H9 (cell line): ENCODE measurements at regions not wholly inside any gene's neighbourhood (a gene's known extent, or its start where the extent isn't known, plus 50 kb on each side); places are given as distances from the start of the nearest gene placed in this dataset.

ENCODE experiments used
- DNase-seq: peaks from one replicate; pipeline ENCODE4 v3.0.0-alpha.2; 2017
- H2AFZ ChIP-seq: one replicate; pipeline ENCODE4 v1.6.1; 2013; ENCODE audit warnings: mild to moderate bottlenecking, low read length, control low read depth, moderate library complexity
- H2AK5ac ChIP-seq: 2 replicates; pipeline ENCODE4 v1.6.1; 2013; ENCODE audit warnings: low read length, control low read depth, mixed read lengths; ENCODE audit not compliant: insufficient read length
- H2BK120ac ChIP-seq: one replicate; pipeline ENCODE4 v1.6.1; 2013; ENCODE audit warnings: low read depth, mild to moderate bottlenecking, low read length, control low read depth, inconsistent platforms; ENCODE audit not compliant: poor library complexity, severe bottlenecking
- H2BK12ac ChIP-seq: 2 replicates; pipeline ENCODE4 v1.6.1; 2013; ENCODE audit warnings: low read length, control low read depth, mixed read lengths, low read depth; ENCODE audit not compliant: insufficient read length
- H2BK15ac ChIP-seq: 2 replicates; pipeline ENCODE4 v1.6.1; 2013; ENCODE audit warnings: low read depth, low read length, control low read depth
- H2BK20ac ChIP-seq: one replicate; pipeline ENCODE4 v1.6.1; 2013; ENCODE audit warnings: low read depth, mild to moderate bottlenecking, low read length, control low read depth, inconsistent platforms; ENCODE audit not compliant: poor library complexity, severe bottlenecking
- H2BK5ac ChIP-seq: 2 replicates; pipeline ENCODE4 v1.6.1; 2013; ENCODE audit warnings: low read length, control low read depth, mixed read lengths; ENCODE audit not compliant: insufficient read length
- H3K14ac ChIP-seq: 2 replicates; pipeline ENCODE4 v1.6.1; 2013; ENCODE audit warnings: low read length, control low read depth; ENCODE audit not compliant: insufficient read depth
- H3K18ac ChIP-seq: 2 replicates; pipeline ENCODE4 v1.6.1; 2013; ENCODE audit warnings: low read depth, mild to moderate bottlenecking, mixed read lengths, low read length, control low read depth; ENCODE audit not compliant: insufficient read length
- H3K23ac ChIP-seq: 2 replicates; pipeline ENCODE4 v1.6.1; 2013; ENCODE audit warnings: low read length, control low read depth, mixed read lengths, low read depth; ENCODE audit not compliant: insufficient read length
- H3K23me2 ChIP-seq: 2 replicates; pipeline ENCODE4 v1.6.1; 2013; ENCODE audit warnings: low read depth, mild to moderate bottlenecking, mixed read lengths, low read length, control low read depth; ENCODE audit not compliant: insufficient read length, poor library complexity, severe bottlenecking
- H3K27ac ChIP-seq: 2 replicates; pipeline ENCODE4 v1.5.1; 2013; ENCODE audit warnings: low read length, control low read depth, mixed read lengths, low read depth; ENCODE audit not compliant: insufficient read length
- H3K27me3 ChIP-seq: 2 replicates; pipeline ENCODE4 v1.6.1; 2013; ENCODE audit warnings: low read length, control low read depth, inconsistent platforms; ENCODE audit not compliant: insufficient read depth
- H3K4ac ChIP-seq: 2 replicates; pipeline ENCODE4 v1.6.1; 2013; ENCODE audit warnings: low read depth, mild to moderate bottlenecking, control low read depth, inconsistent platforms, low read length, moderate library complexity
- H3K4me1 ChIP-seq: 2 replicates; pipeline ENCODE4 v1.6.1; 2013; ENCODE audit warnings: low read length, control low read depth, inconsistent platforms; ENCODE audit not compliant: insufficient read depth
- H3K4me2 ChIP-seq: 2 replicates; pipeline ENCODE4 v1.6.1; 2013; ENCODE audit warnings: low read length, control low read depth, mixed read lengths; ENCODE audit not compliant: insufficient read length, insufficient read depth
- H3K56ac ChIP-seq: 2 replicates; pipeline ENCODE4 v1.6.1; 2013; ENCODE audit warnings: low read depth, mild to moderate bottlenecking, mixed read lengths, low read length, control low read depth; ENCODE audit not compliant: insufficient read length
- H3K79me1 ChIP-seq: 2 replicates; pipeline ENCODE4 v1.6.1; 2013; ENCODE audit warnings: low read depth, mild to moderate bottlenecking, moderate library complexity, low read length, control low read depth, inconsistent platforms; ENCODE audit not compliant: insufficient read depth, poor library complexity, severe bottlenecking
- H3K79me2 ChIP-seq: 2 replicates; pipeline ENCODE4 v1.6.1; 2013; ENCODE audit warnings: low read length, control low read depth, inconsistent platforms; ENCODE audit not compliant: insufficient read depth
- H3K9ac ChIP-seq: 2 replicates; pipeline ENCODE4 v1.6.1; 2013; ENCODE audit warnings: low read length, control low read depth, mixed read lengths; ENCODE audit not compliant: insufficient read length; ENCODE audit errors: extremely low read depth
- H3K9me3 ChIP-seq: one replicate; pipeline ENCODE4 v1.6.1; 2013; ENCODE audit warnings: low read depth, low read length, inconsistent platforms; ENCODE audit not compliant: control insufficient read depth
- H3T11ph ChIP-seq: one replicate; pipeline ENCODE4 v1.6.1; 2013; ENCODE audit warnings: mild to moderate bottlenecking, low read length, control low read depth, inconsistent platforms
- H4K20me1 ChIP-seq: one replicate; pipeline ENCODE4 v1.6.1; 2013; ENCODE audit not compliant: control insufficient read depth, insufficient read length, insufficient read depth
- H4K5ac ChIP-seq: 2 replicates; pipeline ENCODE4 v1.6.1; 2013; ENCODE audit warnings: low read depth, mild to moderate bottlenecking, mixed read lengths, low read length, control low read depth; ENCODE audit not compliant: insufficient read length
- H4K8ac ChIP-seq: replicated peaks from 2 replicates; pipeline ENCODE4 v1.6.1; 2013; ENCODE audit warnings: low read length, control low read depth, mixed read lengths, low read depth; ENCODE audit not compliant: insufficient read length
- H4K91ac ChIP-seq: 2 replicates; pipeline ENCODE4 v1.6.1; 2013; ENCODE audit warnings: low read depth, mild to moderate bottlenecking, moderate library complexity, mixed read lengths, low read length, control low read depth; ENCODE audit not compliant: insufficient read length
- H3K27ac Mint-ChIP-seq, 3 experiments: 2 replicates in 2 of 3; 3 replicates in 1 of 3; pipeline ENCODE4 v1.8.0; 2020 to 2021; ENCODE audit warnings: mixed read lengths in 3 of 3, mild to moderate bottlenecking in 1 of 3, moderate library complexity in 1 of 3
- H3K27me3 Mint-ChIP-seq: 2 replicates; pipeline ENCODE4 v1.8.0; 2021; ENCODE audit warnings: low read depth, mild to moderate bottlenecking, moderate library complexity, mixed read lengths
- H3K36me3 Mint-ChIP-seq, 3 experiments: 2 replicates in 2 of 3; 3 replicates in 1 of 3; pipeline ENCODE4 v1.8.0; 2020 to 2021; ENCODE audit warnings: low read depth in 3 of 3, mixed read lengths in 3 of 3; ENCODE audit not compliant: insufficient read depth in 1 of 3
- H3K4me1 Mint-ChIP-seq, 2 experiments: 2 replicates each; pipeline ENCODE4 v1.8.0; 2020; ENCODE audit warnings: mixed read lengths in 2 of 2
- H3K4me3 Mint-ChIP-seq, 2 experiments: 2 replicates in 1 of 2; 3 replicates in 1 of 2; pipeline ENCODE4 v1.8.0; 2020 to 2021; ENCODE audit warnings: mild to moderate bottlenecking in 2 of 2, mixed read lengths in 2 of 2, moderate library complexity in 1 of 2
- H3K9me3 Mint-ChIP-seq, 2 experiments: 2 replicates in 1 of 2; 3 replicates in 1 of 2; pipeline ENCODE4 v1.8.0; 2020; ENCODE audit warnings: mild to moderate bottlenecking in 2 of 2, mixed read lengths in 2 of 2, moderate library complexity in 1 of 2
- CTCF ChIP-seq: fragments of 200-600 bp; sonication (generic); conservative IDR thresholded peaks from 3 replicates; pipeline ENCODE4 v1.8.0; 2021; ENCODE audit warnings: antibody characterized with exemption, mild to moderate bottlenecking
- WGBS: extraction: QIAGEN DNeasy Blood & Tissue Kit; methylation state at CpG from one replicate; pipeline ENCODE4 v1.1.7; 2013; ENCODE audit warnings: missing lambda C conversion rate, low lambda C conversion rate, mixed read lengths; ENCODE audit not compliant: insufficient read length; ENCODE audit errors: extremely low coverage; 5-methylcytosine and 5-hydroxymethylcytosine counted together

- no peaks in the 10 kb centered on the region for H3K9me3 ChIP-seq
- Mint-ChIP-seq H3K36me3 (no peaks in the 10 kb centered on the region), H3K4me3 (no peak overlapping the region), H3K27ac (no peak overlapping the region), H3K4me1 (peaks cover 22 to 35% of the 10 kb centered on the region in 2 experiments), H3K27me3 (peaks cover 11% of the 10 kb centered on the region), H3K9me3 (no peaks in the 10 kb centered on the region)
- no peak overlapping the region for H3K18ac ChIP-seq
- H3K4me1 ChIP-seq = peaks cover 5% of the 10 kb centered on the region; the same call in 1 of the 2 replicates
- no peak overlapping the region for H3K4me2 ChIP-seq
- H2BK12ac ChIP-seq = no peak overlapping the region
- no peaks in the 10 kb centered on the region for H4K20me1 ChIP-seq
- no peak overlapping the region for H3K23ac ChIP-seq
- no peak overlapping the region for H2BK15ac ChIP-seq
- H4K91ac ChIP-seq = no peak overlapping the region
- no peak overlapping the region for H3K4ac ChIP-seq
- H3K56ac ChIP-seq = no peak overlapping the region
- H3K14ac ChIP-seq = no peak overlapping the region
- no peak overlapping the region for H3K27ac ChIP-seq
- no peaks in the 10 kb centered on the region for H3K79me1 ChIP-seq
- H3K23me2 ChIP-seq = peaks cover 5% of the 10 kb centered on the region
- no peak for TF ChIP-seq CTCF
- no peak overlapping the region for H3T11ph ChIP-seq
- no peak overlapping the region for H2BK5ac ChIP-seq
- H3K79me2 ChIP-seq = no peaks in the 10 kb centered on the region
- H2AK5ac ChIP-seq = no peak overlapping the region
- no peaks in the 10 kb centered on the region for H3K27me3 ChIP-seq
- no peak overlapping the region for H2BK20ac ChIP-seq
- no peak overlapping the region for H2BK120ac ChIP-seq
- WGBS = no CpG with 5 or more reads among the region's 1 CpG
- no peak overlapping the region for H4K5ac ChIP-seq
- H4K8ac ChIP-seq = no peak overlapping the region
- H2AFZ ChIP-seq = no peak overlapping the region
- H3K9ac ChIP-seq = no peak overlapping the region
- no peak for DNase-seq
These were observed 117.2 kb upstream of the JUN start for GRCh38 chr1:58901008-58901407.
